PC-3 (cell line): ENCODE measurements at regions not wholly inside any gene's neighbourhood (a gene's known extent, or its start where the extent isn't known, plus 50 kb on each side); places are given as distances from the start of the nearest gene placed in this dataset.

Experiments used
- CTCF ChIP-seq: fragments of 300-600 bp; sonication (generic); conservative IDR thresholded peaks from 2 replicates; pipeline ENCODE4 v1.5.1; 2017; ENCODE audit warnings: antibody characterized with exemption, low read depth, mild to moderate bottlenecking, low read length
- EZH2 ChIP-seq: fragments of 300-600 bp; sonication (generic); IDR thresholded peaks from one replicate; pipeline ENCODE4 v1.6.1; 2017; ENCODE audit warnings: antibody characterized with exemption, mild to moderate bottlenecking, low read length; ENCODE audit not compliant: unreplicated experiment

DNA sequence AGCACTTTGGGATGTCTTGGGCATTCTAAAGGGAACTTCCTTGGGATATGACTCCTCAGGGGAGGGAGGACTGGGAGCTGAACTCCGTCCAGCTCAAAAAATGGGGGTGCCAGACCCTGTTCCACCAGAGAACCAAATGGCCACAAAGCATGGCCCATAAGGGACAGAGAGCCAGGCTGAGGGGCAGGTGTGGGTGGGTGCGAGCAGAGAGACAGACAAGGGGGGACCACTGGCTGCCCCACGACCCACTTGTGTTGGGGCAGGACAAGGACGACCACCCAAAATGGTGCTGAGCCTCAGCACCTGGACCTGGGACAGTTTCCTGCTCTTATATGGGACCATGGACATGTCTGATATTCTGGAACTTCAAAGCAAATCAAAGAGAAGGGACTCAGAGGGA, 148.2 kb upstream of the MLN start:
- TF ChIP-seq CTCF (no peak), EZH2 (no peak)
